ENCODE measurements at regions not wholly inside any gene's neighbourhood (a gene's known extent, or its start where the extent isn't known, plus 50 kb on each side); places are given as distances from the start of the nearest gene placed in this dataset.

DNA sequence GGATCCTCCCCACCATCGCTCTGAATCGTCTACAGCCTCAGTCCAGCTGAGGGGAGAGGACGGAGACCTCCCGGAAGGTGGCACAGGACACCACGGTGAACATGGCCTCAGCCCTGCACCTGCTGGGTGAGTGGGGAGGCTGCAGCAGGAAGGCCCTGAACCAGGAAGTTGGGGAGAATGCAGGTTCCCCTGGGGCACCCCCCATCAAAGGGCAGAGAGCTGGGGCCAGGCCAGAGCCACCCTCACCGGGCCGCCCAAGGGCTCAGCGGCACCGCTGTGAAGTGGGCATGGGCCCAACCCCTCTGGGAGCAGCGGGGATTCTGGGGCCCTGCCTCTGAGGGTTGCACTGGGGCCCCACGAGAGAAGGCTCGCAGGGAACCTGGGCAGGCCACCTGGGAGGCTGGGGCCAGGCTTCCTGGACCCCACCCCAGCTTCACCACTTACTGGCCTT, 98.7 kb downstream of the MICALL2 start:
- no peak for DNase-seq

DNA sequence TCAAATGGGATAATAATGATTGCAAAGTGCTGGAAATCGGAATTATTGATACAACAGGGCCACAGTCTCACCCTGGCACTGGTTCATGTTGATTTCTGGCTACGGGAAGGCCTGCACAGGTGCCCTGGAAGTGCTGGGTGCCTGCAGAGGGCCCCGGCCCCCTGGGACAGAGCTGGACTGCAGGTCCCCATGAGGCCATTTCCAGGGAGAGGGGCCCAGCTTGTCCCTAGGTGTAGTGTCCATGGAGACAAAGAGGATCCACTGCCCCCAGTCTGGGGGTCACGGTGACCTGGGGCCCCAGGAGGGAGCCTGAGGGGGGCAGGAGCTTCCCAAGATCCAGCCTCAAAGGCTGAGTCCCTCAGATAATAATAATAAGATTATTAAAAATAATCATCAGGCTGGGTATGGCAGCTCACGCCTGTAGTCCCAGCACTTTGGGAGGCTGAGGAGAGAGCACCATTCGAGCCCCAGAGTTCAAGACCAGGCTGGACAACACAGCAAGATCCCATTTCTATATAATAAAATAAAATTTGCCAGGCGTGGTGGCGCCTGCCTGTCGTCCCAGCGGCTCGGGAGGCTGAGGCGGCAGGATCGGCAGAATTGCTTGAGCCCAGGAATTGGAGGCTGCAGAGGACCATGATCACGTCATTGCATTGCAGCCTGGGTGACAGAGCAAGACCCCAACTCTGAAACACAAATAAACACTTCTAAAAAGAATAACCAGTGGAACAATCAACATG, 98.1 kb downstream of the MICALL2 start:
- DNase-seq, result no peak

DNA sequence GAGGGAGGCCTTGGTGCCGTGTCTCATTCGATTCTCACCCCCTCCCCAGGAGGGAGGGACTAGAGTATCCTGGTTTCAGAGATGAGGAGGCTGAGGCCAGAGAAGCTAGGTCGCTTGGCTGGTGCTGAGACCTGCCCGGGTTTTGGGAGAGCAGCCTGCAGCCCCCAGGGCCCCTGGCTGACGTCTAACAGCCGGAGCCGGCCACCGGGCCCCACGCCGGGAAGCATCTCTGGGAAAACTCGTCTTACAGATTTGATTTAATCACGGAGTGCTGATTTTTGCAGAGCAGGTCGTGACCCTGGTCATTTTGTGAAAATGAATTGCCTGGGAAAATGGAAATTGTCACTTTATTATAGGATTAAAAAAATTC, 97.5 kb downstream of the MICALL2 start:
- no peak for DNase-seq

DNA sequence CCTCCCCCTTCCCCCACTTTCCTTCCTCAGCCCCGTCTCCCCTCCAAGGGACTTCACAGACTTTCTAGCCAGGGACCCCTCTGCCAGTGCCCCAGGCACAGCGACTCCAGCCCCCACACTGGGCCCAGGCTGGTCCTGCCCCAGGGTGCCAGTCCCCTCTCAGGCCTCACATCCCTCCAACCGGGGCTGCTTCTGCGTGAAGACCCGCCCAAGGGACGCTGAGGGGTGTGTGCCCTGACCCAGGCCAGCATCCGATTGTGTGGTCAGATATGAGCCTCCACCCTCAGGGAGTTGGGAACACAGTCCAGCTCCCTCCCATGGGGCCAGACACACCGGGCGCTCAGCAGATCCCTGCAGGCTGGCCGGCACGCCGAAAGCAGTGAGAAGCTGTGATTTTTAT, 97.0 kb downstream of the MICALL2 start:
- DNase-seq, result no peak

DNA sequence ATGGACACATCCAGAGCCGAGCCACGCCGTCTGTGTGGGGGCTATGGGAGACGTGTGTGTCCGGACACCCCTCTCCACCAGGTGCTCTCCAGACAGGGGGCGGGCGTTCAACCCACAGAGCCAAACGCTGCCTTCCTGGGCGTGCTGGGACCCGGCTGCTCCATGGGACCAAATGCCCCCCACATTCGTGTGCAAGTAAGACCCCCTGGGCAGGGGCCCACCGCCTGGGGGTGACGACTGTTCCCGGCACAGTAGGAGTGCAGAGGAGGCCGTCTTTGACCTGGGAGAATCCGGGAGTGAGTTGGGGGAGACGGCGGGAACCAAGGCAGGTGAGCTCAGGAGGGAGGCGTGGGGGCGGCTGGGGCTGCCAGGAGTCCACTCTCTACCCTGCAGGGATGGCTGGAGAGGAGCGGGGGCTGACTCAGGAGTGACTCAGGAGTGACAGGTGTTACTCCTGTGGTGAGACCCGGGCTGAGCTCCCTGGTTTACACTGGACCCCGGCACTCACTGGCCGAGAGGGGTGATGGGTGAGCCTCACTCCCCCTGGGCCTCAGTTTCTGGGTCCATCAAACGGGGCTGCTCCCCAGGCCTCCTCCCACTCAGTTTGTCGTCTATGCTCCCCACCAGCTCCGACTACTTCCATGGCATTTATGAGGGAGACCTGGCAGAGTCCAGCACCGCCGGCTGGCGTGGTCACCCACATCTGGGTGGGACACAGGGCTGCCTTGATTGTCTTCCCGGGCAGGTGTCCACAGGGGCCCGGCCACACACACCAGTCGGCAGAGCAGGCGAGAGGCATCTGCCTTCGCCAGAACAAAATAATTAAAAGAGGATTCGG, 95.0 kb downstream of the MICALL2 start:
- DNase-seq, result no peak

DNA sequence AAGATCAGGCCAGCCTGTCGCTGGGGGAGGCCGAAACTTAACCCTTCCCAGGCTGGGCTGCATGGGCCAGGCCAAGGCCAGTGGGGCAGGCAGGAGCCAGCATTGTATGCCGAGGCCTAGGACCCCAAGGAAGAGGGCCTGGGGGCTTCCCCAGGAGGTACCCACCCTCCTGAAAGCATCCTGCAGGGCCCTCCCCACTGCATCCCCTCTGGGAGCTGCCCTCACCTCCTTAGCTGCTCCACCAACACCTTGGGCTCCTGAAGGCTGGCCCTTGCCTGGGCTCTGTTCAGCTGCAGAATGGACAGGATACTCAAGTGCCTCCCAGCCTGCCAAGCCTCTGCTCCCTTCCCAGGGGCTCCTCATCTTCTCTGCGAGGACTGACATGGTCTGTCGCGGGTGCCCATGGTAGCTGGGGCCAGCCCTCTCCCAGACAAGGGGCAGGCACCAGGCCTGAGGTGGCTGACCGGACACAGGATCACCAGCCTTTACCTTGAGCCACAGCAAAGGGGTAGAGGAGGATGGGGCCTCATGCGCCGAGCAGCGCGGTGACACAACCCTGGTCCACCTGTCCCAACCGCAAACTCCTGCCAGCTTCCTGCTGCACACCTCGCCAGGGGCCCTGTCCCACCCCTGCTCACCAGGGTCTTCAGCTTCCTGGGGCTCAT, 94.2 kb downstream of the MICALL2 start:
- DNase-seq, result no peak

DNA sequence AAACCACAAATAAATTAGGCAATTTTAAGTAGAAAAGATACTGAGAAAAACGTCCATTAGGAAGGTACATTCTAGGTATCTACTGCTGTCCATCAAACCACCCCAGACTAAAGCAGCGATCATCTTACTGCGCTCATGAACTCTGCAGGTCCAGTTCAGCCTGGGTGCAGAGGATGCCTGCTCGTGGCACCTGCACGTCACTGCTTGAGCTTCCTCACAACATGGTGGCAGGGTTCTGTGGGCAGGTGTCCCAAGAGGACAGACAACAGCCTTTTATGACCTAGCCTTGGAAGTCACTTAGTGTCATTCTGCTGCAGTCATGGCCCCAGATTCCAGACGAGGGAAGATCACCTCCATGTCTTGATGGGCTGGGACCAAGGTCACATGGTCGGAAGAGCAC, 93.4 kb downstream of the MICALL2 start:
- DNase-seq, result no peak

DNA sequence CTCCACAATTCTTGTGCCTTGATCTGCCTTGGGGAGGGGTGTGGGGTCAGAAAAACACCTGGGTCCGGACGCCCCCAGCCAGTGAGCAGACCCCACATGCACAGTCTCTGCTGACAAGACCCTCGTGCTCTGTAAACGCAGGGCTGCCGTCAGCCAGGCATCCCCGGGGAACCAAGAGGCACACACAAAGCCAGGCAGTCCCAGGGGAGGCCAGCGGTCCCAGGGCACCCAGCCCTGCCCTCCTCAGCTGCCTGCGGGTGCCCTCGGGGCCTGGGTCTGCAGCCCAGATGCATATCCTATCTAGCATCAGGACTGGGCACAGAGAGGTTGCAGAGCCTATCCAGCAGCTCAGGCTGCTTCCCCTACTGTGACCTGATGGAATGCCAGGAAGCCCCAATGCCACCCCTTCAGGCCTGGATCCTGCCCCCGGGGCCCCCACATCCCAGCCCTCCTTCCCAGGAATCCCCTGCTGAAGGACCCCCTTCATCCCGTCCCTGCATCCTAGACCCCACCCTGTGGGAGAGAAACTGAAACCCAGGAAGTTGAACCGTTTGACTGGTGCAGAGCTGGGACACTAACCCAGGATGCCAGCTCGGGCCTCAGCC, 92.4 kb downstream of the MICALL2 start:
- DNase-seq, result no peak

DNA sequence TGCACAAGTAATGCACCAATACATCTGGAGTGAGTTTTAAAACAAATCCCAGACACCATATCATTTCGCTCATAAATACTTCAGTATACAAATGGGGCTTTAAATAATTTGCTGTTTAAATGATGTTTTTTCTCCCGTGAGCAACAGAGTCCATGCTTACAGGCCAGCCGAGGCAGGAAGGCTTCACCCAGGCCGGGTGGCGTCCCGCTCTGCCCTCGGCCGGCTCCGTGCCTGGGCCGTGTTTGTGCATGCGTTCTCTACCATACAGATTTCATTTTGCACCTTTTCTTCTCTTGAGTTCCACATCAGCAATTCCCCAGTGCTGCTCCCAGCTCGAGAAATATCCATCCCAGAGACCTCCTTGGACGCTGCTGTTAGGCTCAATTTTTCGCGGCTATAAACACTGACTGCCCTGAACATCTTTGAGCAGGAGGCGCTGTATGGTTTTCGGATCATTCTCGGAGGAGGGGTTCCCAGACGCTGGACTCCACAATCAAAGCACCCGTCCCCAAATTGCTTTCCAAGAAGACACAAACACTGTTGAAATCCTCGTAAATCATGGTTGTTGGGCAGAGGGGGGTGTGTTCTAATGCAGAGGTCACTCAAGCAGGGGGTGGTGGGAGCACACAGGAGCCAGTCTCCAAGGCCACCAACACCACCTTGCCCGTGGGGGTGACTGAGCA, 91.6 kb downstream of the MICALL2 start:
- no peak for DNase-seq

DNA sequence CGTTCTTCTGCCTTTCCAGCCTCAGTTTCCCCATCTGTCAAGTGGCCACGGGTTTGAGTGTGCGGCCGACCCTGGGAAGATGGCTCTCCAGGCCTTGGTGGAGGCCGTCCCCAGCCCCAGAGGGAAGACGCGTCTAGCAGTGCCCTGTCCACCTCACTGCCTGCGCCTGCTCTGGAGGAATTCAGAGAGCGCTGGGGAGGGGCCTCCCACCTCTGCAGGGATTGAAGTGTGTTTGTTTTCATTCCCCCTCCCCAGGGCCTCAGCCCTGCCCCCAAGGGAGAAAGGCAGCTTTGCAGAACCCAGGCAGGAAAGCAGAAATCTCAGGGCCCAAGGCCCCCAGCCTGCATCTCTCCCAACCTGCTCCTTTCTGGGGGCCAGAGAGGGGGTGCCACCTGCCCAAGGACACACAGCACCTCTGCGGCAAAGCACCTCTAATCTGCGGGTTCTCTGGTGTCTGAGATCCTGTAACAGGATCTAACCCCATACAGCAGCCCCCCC, 91.0 kb downstream of the MICALL2 start:
- DNase-seq, result no peak

DNA sequence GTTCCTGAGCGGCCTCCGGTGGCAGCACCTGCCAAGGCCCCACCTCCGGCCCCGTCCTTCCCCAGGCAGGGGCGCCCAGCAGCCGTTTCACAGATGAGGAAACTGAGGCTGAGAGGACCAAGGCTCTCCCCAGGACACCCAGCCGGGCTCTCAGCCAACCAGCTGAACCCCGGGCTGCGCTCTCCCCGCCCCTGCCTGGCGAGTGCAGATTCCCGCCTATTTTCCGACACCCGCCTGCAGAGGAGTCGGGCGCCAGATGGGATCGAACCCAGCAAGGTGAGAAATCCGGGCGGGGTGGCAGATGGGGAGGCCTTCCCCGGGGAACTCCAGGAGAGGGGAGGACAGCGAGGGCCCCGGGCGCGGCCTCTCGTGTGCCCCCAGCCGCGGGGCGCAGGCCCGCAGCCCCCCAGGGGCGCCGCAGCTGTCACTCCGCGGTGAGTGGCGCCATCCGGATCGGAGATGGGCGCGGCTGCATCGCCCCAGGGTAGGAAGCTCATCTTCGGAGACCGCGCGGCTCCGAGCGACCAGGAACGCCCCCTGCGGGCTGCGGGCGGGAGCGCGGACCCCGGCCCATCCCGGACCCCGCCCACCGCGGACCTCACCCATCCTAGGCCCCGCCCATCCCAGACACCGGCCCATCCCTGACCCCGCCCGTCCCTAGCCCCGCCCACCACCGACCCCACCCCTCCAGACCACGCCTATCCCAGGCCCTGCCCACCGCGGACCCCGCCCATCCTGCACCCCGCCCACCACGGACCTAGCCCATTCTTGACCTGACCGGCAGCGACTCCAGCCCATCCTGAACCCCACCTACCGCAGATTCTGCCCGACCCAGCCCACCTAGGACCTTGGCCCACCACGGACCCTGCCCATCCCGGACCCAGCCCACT, 90.3 kb downstream of the MICALL2 start:
- peak; percentile 31 to 35 for DNase-seq

DNA sequence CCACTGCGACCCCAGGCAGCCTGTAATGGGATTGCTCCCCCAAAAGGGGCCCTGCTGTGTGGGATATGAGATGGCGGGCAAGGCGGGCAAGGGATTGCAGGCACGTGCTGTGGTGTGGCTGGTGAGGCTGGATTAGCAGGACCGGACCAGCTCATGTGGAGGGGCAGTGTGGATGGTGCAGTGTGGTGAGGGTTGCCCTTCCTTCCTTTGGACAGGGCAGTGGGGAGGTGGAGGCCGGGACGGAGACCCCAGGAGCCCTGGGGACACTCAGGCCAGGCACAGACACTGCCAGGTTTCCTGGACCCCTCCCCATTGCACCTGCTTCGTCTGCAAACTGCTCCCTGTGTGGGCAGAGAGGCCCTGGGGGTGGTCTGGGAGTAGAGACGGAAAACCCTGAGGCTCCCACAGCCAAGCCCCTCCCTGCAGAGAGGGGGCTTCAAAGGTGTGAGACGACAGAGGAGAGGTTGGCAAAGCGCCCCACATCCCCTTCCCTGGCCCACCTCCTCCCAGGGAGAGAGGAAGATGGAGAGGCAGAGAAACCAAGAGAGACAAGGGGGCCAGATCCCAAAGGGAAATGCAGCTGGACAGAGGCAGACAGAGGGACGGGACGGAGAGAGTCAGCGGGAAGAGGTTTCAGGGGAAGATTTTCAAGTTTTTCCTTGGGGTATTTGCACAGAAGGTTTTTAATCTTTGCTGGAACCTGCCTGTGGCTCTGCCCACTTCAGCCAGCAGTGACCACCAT, 89.2 kb downstream of the MICALL2 start:
- DNase-seq, result no peak

DNA sequence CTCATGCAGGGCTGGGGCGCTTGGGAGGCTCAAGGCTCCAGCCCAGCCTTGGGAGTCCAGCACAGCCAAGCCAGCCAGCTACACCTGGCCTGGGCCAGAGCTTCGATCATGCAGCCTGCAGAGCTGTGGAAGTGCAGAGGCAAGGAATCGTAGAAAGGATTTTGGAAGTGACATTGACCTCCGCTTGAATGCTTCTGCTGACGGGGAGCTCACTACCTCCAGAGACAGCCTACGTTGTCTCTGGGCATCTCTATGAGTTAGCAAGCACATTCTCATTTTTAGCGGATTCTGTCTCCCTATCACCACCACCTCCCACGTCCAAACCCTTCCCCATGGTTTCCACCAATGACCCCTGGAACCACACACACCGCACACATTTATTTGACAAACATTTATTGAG, 88.5 kb downstream of the MICALL2 start:
- DNase-seq, result no peak

DNA sequence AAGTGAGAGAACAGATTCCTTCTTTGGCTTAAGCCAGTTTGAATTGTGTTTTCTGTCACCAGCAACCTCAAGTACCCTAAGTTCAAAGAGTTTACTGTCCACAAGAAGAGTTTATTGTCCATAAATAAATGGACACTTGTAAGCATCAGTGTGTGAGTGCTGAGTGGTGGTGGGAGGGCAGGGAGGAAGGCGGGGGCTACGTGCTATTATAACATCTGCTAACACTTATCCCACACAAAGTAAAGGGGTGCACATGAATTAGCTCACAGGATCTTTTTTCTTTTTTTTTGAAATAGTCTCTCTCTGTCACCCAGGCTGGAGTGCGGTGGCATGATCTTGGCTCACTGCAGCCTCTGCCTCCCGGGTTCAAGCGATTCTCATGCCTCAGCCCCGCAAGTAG, 87.2 kb downstream of the MICALL2 start:
- no peak for DNase-seq

DNA sequence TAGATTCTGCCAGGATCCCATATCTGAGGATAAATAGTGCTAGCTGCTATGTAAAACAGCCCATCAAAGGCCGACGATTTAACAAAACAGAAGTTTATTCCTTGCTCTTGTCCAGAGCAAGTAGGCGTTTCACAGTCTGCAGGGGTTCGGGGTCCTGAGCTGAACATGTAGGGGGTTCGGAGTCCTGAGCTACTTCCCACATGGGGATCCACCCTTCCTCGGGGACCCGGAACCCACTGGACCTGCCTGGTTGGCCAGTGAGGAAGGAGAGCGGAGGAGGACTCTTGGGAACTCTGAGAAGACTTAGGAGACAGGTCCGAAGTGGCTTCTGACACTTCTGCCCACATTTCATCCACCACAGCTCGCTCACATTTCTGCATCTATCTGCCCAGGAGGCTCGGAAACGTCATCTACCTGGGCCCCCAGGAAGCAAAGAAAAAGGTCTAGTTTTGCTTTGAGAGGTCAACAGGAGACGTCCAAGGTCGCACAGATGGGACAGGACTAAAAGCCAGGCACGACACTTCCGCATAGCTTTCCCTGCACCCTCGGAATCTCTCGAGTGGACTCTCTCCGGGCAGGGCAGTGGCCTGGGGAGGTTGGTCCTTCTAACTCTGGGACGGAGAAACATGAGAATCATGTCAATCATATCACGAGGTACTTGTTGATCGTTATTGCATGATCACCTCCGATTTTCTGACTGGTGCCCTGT, 86.4 kb downstream of the MICALL2 start:
- DNase-seq, result no peak

DNA sequence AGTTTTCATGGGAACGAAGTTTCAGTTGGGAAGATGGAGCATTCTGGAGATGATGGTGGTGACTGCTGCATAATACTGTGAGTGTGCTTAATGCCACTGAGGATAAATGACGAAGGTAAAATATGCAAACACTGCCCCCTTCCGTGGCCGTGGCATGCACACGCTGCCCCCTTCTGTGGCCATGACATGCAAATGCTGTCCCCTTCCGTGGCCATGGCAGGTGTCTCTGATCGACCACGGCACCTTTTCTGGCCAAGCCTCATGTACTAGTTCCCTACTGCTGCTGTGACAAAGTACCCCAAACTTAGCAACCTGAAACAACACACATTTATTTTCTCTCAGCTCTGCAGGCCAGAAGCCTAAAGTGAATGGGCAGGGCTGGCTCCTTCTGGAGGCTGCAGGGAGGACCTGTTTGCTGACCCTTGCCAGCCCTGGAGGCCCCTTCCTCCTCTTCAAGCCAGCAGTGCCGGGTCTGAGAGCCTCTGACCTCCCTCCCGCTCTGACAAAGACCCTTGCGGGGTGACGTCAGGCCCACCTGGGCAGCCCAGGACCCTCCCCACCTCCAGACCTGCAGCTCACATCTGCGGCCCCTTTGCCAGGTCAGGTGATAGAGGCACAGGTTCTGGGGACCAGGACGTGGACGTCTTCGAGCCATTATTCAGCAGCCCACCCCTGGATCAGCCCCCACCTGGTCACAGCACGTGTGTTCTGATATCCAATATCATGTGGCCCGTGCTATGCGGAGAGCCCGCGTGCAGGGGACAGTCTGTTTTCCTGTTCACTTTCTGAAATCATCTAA, 82.0 kb downstream of the MICALL2 start:
- DNase-seq, result no peak

DNA sequence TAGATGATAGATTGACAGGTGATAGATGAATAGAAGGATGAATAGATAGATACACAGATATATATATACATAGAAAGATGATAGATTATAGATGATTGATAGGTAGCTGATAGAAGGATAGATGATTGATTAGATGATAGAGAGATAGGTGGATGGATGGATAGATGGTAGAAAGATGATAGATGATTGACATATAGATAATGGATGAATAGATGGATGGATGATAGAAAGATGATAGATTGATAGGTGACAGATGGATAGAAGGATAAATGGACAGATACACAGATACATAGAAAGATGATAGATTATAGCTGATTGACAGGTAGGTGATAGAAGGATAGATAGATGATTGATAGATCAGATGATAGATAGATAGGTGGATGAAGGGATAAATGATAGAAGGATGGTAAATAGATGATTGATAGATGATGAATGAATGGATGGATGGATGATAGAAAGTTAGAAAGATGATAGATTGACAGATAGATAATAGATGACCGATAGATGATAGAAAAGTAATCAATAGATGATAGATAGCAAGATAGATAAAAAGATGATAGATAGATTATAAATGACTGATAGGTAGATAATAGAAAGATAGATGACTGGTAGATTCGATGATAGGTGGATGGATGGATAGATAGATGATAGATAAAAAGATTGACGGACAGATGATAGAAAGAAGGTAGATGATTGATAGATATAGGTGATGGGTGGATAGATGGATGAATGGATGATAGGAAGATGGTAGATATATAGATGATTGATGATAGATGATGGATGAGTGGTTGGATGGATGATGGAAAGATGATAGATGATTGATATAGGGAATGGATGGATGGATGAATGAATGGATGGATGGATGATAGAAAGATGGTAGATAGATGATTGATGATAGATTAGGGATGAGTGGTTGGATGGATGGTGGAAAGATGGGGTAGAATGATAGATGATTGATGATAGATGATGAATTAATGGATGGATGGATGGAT, 80.4 kb downstream of the MICALL2 start:
- no peak for DNase-seq

DNA sequence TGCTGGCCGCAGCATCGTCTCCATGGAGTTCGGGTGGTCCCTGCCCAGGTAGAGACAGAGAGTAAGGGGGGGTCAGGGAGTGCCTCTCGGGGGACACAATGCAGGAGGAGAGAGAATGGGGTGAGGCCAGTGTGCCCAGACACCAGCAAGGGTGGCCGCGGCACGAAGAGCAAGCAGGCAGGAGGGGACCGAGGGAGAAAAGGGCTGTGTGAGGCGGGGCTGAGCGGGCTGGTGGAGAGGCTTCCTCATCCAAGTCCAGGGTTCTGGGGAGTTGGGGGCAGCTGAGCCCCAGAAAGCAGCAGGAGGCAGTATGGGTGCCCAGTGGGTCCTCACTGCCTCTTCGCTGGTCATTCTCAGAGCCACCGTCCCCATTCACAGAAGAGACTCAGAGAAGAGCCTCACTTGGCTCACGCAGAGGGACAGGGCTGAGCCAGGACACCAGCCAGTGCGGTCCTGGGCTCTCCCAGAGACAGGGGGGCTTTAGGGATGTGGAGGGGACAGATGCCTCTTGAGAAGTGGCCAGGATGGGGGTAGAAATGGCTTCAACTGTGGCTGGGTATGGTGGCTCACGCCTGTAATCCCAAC, 78.9 kb downstream of the MICALL2 start:
- DNase-seq, result no peak
